ENCODE measurements at regions not wholly inside any gene's neighbourhood (a gene's known extent, or its start where the extent isn't known, plus 50 kb on each side); places are given as distances from the start of the nearest gene placed in this dataset.

DNA sequence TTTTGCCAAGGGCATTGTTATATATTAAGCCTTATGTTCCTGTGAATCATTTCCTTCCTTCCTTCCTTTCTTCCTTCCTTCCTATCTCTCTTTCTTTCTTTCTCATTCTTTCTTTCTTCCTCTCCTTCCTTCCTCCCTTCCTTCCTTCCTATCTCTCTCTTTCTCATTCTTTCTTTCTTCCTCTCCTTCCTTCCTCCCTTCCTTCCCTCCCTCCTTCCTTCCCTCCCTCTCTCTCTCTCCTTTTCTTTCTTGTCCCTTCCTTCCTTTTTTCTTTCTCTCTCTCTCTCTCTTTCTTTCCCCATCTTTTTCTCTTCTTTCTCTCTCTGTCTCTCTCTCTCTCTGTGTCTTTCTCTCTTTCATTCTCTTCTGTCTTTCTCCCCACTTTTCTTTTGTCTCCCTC is 226.6 kb downstream of the ETNK1 start:
- H3K18ac ChIP-seq (ENCODE audit: insufficient read length, low read depth, low read length): no peak overlapping the region
- no peak overlapping the region for H3K9ac ChIP-seq (ENCODE audit: extremely low read depth, insufficient read length, low read length)
- no peak overlapping the region for H2BK15ac ChIP-seq (ENCODE audit: low read depth, low read length)
- no peaks in the 10 kb centered on the region for H3K27me3 Mint-ChIP-seq (ENCODE audit: low read depth)
- H2AK5ac ChIP-seq (ENCODE audit: insufficient read length, low read length): no peak overlapping the region
- no peaks in the 10 kb centered on the region for H3K23me2 ChIP-seq (ENCODE audit: insufficient read length, low read depth, low read length, poor library complexity, severe bottlenecking)
- TF ChIP-seq, protein P1, sequence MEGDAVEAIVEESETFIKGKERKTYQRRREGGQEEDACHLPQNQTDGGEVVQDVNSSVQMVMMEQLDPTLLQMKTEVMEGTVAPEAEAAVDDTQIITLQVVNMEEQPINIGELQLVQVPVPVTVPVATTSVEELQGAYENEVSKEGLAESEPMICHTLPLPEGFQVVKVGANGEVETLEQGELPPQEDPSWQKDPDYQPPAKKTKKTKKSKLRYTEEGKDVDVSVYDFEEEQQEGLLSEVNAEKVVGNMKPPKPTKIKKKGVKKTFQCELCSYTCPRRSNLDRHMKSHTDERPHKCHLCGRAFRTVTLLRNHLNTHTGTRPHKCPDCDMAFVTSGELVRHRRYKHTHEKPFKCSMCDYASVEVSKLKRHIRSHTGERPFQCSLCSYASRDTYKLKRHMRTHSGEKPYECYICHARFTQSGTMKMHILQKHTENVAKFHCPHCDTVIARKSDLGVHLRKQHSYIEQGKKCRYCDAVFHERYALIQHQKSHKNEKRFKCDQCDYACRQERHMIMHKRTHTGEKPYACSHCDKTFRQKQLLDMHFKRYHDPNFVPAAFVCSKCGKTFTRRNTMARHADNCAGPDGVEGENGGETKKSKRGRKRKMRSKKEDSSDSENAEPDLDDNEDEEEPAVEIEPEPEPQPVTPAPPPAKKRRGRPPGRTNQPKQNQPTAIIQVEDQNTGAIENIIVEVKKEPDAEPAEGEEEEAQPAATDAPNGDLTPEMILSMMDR (conservative IDR thresholded peaks at IDR 0.05): no peak
- no peak overlapping the region for H2AFZ ChIP-seq (ENCODE audit: low read length)
- no peaks in the 10 kb centered on the region for H3K79me2 ChIP-seq (ENCODE audit: insufficient read depth, low read length)
- no peak overlapping the region for H2BK20ac ChIP-seq (ENCODE audit: low read depth, low read length, poor library complexity, severe bottlenecking)
- no peak overlapping the region for H3K23ac ChIP-seq (ENCODE audit: insufficient read length, low read depth, low read length)
- no peaks in the 10 kb centered on the region for H3K27me3 ChIP-seq (ENCODE audit: insufficient read depth, low read length)
- H3K4me2 ChIP-seq (ENCODE audit: insufficient read depth, insufficient read length, low read length): no peak overlapping the region
- H4K8ac ChIP-seq (replicated peaks; ENCODE audit: insufficient read length, low read depth, low read length): no peak overlapping the region
- H3K79me1 ChIP-seq (ENCODE audit: insufficient read depth, low read depth, low read length, poor library complexity, severe bottlenecking): no peaks in the 10 kb centered on the region
- no peak overlapping the region for H2BK5ac ChIP-seq (ENCODE audit: insufficient read length, low read length)
- H3K9me3 ChIP-seq (ENCODE audit: control insufficient read depth, low read depth, low read length): no peaks in the 10 kb centered on the region
- no peak overlapping the region for H4K91ac ChIP-seq (ENCODE audit: insufficient read length, low read depth, low read length)
- no peak overlapping the region for H2BK120ac ChIP-seq (ENCODE audit: low read depth, low read length, poor library complexity, severe bottlenecking)
- no peak overlapping the region for H3T11ph ChIP-seq (ENCODE audit: low read length)
- H3K14ac ChIP-seq (ENCODE audit: insufficient read depth, low read length): no peak overlapping the region
- no peak overlapping the region for H3K56ac ChIP-seq (ENCODE audit: insufficient read length, low read depth, low read length)
- no peak overlapping the region for H3K4ac ChIP-seq (ENCODE audit: low read depth, low read length)
- no peak overlapping the region for H3K27ac ChIP-seq (ENCODE audit: insufficient read length, low read depth, low read length)
- no peaks in the 10 kb centered on the region; a peak in 1 of 7 replicates for H3K36me3 Mint-ChIP-seq (ENCODE audit: insufficient read depth in 1 of 3, low read depth in 3 of 3)
- no peaks in the 10 kb centered on the region for H3K4me1 ChIP-seq (ENCODE audit: insufficient read depth, low read length)
- no peak overlapping the region for H2BK12ac ChIP-seq (ENCODE audit: insufficient read length, low read depth, low read length)
- peak overlapping the region in 1 of 3 experiments; percentile 53; a peak in 1 of 7 replicates for H3K27ac Mint-ChIP-seq
- no peak overlapping the region for H4K5ac ChIP-seq (ENCODE audit: insufficient read length, low read depth, low read length)
- H4K20me1 ChIP-seq (ENCODE audit: control insufficient read depth, insufficient read depth, insufficient read length): no peaks in the 10 kb centered on the region
- no peaks in the 10 kb centered on the region; a peak in 2 of 5 replicates for H3K9me3 Mint-ChIP-seq
- H3K4me3 Mint-ChIP-seq: no peak overlapping the region
- peaks cover 25 to 27% of the 10 kb centered on the region in 2 experiments for H3K4me1 Mint-ChIP-seq
- DNase-seq: no peak
